Fibroblast of lung (primary cell): ENCODE measurements at regions not wholly inside any gene's neighbourhood (a gene's known extent, or its start where the extent isn't known, plus 50 kb on each side); places are given as distances from the start of the nearest gene placed in this dataset.
A peak's percentile ranks its signal among the peaks of the same experiment; 100 is the strongest.

Experiments used
- DNase-seq, 2 donors: peaks; one replicate each; pipeline versions ENCODE4 v3.0.0 to v3.0.0-alpha.2; 2010; ENCODE audit warnings: low read depth in 2 of 2
- H2AFZ ChIP-seq: 2 replicates; pipeline ENCODE4 v1.5.1; 2012; ENCODE audit warnings: low read length, control low read depth, inconsistent platforms
- H3K27ac ChIP-seq: 2 replicates; pipeline ENCODE4 v1.5.1; 2011; ENCODE audit warnings: low read length, control low read depth; ENCODE audit not compliant: insufficient read depth
- H3K27me3 ChIP-seq: 2 replicates; pipeline ENCODE4 v1.5.1; 2011; ENCODE audit warnings: mild to moderate bottlenecking, low read length; ENCODE audit not compliant: control insufficient read depth, insufficient read depth
- H3K36me3 ChIP-seq: 2 replicates; pipeline ENCODE4 v1.5.1; 2011; ENCODE audit warnings: low read length; ENCODE audit not compliant: control insufficient read depth, insufficient read depth
- H3K4me1 ChIP-seq: 2 replicates; pipeline ENCODE4 v1.5.1; 2011; ENCODE audit warnings: low read length; ENCODE audit not compliant: control insufficient read depth, insufficient read depth; ENCODE audit errors: extremely low read depth
- H3K4me2 ChIP-seq: 2 replicates; pipeline ENCODE4 v1.5.1; 2011; ENCODE audit warnings: low read length, control low read depth; ENCODE audit not compliant: insufficient read depth; ENCODE audit errors: extremely low read depth
- H3K4me3 ChIP-seq, 4 experiments: fragments of 200-600 bp in 1 of 4; sonication (generic) in 1 of 4; replicated peaks in 1 of 4; 2 replicates each; pipeline ENCODE4 v1.5.1; 2011 to 2016; ENCODE audit warnings: low read length in 4 of 4, low read depth in 3 of 4, mild to moderate bottlenecking in 3 of 4, control low read depth in 2 of 4, inconsistent platforms in 1 of 4, mixed read lengths in 1 of 4; ENCODE audit not compliant: insufficient read depth in 1 of 4; ENCODE audit errors: control extremely low read depth in 1 of 4
- H3K79me2 ChIP-seq: 2 replicates; pipeline ENCODE4 v1.5.1; 2012; ENCODE audit warnings: mild to moderate bottlenecking, low read length, inconsistent platforms; ENCODE audit not compliant: control insufficient read depth, insufficient read depth
- H3K9ac ChIP-seq: 2 replicates; pipeline ENCODE4 v1.5.1; 2011; ENCODE audit warnings: mild to moderate bottlenecking, low read length, control low read depth; ENCODE audit not compliant: insufficient read depth
- H3K9me3 ChIP-seq: 2 replicates; pipeline ENCODE4 v1.5.1; 2012; ENCODE audit warnings: low read depth, low read length; ENCODE audit not compliant: control insufficient read depth, insufficient read depth
- H4K20me1 ChIP-seq: 2 replicates; pipeline ENCODE4 v1.5.1; 2011; ENCODE audit warnings: low read length; ENCODE audit not compliant: control insufficient read depth, insufficient read depth; ENCODE audit errors: extremely low read depth
- EZH2 ChIP-seq: IDR thresholded peaks from 2 replicates; pipeline ENCODE4 v1.5.1; 2012; ENCODE audit warnings: low read length, control low read depth, mild to moderate bottlenecking; ENCODE audit errors: missing control alignments
- TF ChIP-seq, protein P1 (sequence below), 2 donors: IDR thresholded peaks in 1 of 2; conservative IDR thresholded peaks in 1 of 2; 1 replicate in 1 of 2; 2 replicates in 1 of 2; pipeline ENCODE4 v1.5.1; 2011 to 2012; ENCODE audit warnings: low read length in 2 of 2, control low read depth in 1 of 2, inconsistent platforms in 1 of 2, low read depth in 1 of 2, mild to moderate bottlenecking in 1 of 2

DNA sequence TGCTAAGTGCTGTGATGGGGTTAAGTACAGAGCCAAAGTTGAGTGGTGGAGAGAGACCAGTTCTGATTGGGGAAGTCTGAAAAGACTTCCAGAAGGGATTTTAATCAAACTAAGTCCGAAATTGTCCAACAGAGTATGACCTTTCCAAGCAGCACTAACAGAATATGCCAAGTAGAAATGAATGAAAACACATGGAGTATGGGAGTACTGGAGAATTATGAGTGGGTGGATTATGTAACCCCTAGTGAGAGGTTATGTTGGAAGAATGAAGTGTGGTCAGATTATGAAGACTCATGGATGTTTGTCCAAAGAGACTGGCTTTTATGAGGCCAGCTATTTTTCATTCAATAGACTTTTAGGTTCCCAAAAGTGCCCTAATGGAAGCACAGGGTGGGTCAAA, 94.0 kb upstream of the PLEKHA5 start:
- no peaks in the 10 kb centered on the region for H3K79me2 ChIP-seq
- TF ChIP-seq, protein P1, sequence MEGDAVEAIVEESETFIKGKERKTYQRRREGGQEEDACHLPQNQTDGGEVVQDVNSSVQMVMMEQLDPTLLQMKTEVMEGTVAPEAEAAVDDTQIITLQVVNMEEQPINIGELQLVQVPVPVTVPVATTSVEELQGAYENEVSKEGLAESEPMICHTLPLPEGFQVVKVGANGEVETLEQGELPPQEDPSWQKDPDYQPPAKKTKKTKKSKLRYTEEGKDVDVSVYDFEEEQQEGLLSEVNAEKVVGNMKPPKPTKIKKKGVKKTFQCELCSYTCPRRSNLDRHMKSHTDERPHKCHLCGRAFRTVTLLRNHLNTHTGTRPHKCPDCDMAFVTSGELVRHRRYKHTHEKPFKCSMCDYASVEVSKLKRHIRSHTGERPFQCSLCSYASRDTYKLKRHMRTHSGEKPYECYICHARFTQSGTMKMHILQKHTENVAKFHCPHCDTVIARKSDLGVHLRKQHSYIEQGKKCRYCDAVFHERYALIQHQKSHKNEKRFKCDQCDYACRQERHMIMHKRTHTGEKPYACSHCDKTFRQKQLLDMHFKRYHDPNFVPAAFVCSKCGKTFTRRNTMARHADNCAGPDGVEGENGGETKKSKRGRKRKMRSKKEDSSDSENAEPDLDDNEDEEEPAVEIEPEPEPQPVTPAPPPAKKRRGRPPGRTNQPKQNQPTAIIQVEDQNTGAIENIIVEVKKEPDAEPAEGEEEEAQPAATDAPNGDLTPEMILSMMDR (conservative IDR thresholded peaks at IDR 0.05 in 1 of 2, IDR thresholded peaks at IDR 0.05 in 1 of 2; ENCODE audit: low read depth in 1 of 2, low read length in 2 of 2): no peak
- TF ChIP-seq EZH2: no peak
- no peak overlapping the region for H3K9ac ChIP-seq
- no peaks in the 10 kb centered on the region for H3K9me3 ChIP-seq
- no peak overlapping the region for H3K4me3 ChIP-seq
- no peak overlapping the region for H2AFZ ChIP-seq
- no peak overlapping the region for H3K27ac ChIP-seq
- no peaks in the 10 kb centered on the region for H3K36me3 ChIP-seq
- no peaks in the 10 kb centered on the region for H3K27me3 ChIP-seq
- peak; percentile 54 to 87 for DNase-seq
- no peak overlapping the region for H3K4me2 ChIP-seq
- H4K20me1 ChIP-seq: no peaks in the 10 kb centered on the region
- H3K4me1 ChIP-seq: peaks cover 3% of the 10 kb centered on the region

DNA sequence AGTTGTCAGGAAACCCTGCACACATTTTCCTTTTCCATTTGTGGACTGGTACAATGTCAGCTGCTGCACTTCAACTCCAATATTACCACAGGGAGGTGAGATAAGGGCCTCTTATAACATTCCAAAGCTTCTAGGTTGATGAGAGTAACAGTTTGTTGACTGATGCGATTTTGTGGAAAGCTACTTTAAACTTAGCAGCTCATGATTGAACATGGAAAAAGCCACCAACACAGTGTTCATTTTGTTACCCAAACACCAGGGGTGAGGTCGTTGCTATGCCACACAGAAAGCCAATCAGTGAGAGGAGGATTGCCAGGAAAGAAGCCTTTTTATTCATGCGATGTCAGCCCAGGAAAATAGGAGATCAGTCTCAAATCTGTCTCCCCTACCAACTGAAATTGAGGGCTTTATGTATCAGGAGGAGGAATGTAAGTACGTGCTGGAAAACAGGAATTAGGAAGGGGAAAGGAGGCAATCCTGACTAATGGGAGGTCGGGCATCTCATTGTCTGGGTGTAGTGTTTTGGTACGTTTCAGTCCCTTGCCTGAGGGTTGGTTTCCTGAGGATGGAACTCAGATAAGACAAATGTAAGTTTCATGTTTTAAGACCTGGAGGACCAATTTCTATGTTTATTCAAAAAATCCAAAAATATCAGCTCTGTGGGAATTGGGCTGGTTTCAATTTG, 92.7 kb upstream of the PLEKHA5 start:
- peak overlapping the region; percentile 37 for H2AFZ ChIP-seq
- H3K36me3 ChIP-seq: no peaks in the 10 kb centered on the region
- no peaks in the 10 kb centered on the region for H3K27me3 ChIP-seq
- H3K27ac ChIP-seq: no peak overlapping the region
- no peak for TF ChIP-seq EZH2
- TF ChIP-seq, protein P1 (conservative IDR thresholded peaks at IDR 0.05 in 1 of 2, IDR thresholded peaks at IDR 0.05 in 1 of 2; ENCODE audit: low read depth in 1 of 2, low read length in 2 of 2): no peak
- peak in 1 of 2 donors; percentile 89 for DNase-seq
- no peaks in the 10 kb centered on the region for H3K79me2 ChIP-seq
- H3K4me1 ChIP-seq: no peaks in the 10 kb centered on the region
- H4K20me1 ChIP-seq: no peaks in the 10 kb centered on the region
- no peak overlapping the region for H3K9ac ChIP-seq
- H3K4me2 ChIP-seq: no peak overlapping the region
- H3K9me3 ChIP-seq: no peaks in the 10 kb centered on the region
- H3K4me3 ChIP-seq: no peak overlapping the region

DNA sequence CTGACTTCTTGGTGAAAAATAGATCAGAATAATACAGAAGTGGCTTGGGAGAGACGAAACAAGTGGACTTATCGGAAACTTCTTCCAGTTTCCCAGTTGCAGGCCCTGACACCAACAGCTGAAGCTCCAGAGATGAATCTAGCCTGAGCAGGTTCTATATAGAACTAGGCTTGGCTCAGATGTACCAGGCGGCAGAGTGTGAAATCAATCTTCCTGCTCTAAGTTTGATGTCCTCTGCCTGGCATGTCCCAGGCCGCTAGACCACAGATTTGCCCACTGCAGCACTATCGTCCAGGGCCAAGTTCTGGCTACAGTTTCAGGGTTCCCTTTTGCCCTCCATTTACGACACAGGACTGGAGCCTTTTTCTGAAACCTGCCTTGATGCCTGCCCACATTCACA, 91.3 kb upstream of the PLEKHA5 start:
- Histone ChIP-seq H3K79me2 (no peaks in the 10 kb centered on the region), H3K9me3 (no peaks in the 10 kb centered on the region), H3K4me2 (no peak overlapping the region), H3K27ac (no peak overlapping the region), H3K27me3 (no peaks in the 10 kb centered on the region), H3K4me3 (no peak overlapping the region), H4K20me1 (no peaks in the 10 kb centered on the region), H3K9ac (no peak overlapping the region), H2AFZ (no peak overlapping the region), H3K4me1 (no peaks in the 10 kb centered on the region), H3K36me3 (no peaks in the 10 kb centered on the region)
- no peak for TF ChIP-seq EZH2
- TF ChIP-seq, protein P1 (conservative IDR thresholded peaks at IDR 0.05 in 1 of 2, IDR thresholded peaks at IDR 0.05 in 1 of 2; ENCODE audit: low read depth in 1 of 2, low read length in 2 of 2): no peak
- DNase-seq: no peak
